ENCODE measurements at regions not wholly inside any gene's neighbourhood (a gene's known extent, or its start where the extent isn't known, plus 50 kb on each side); places are given as distances from the start of the nearest gene placed in this dataset.

- Histone ChIP-seq H3K27me3 (no peaks in the 10 kb centered on the region), H3K36me3 (no peaks in the 10 kb centered on the region), H3K27ac (no peak overlapping the region), H3K4me1 (no peaks in the 10 kb centered on the region), H3K9me3 (no peaks in the 10 kb centered on the region), H3K4me3 (no peak overlapping the region)
- intact Hi-C loops (cut with DNase I; ENCODE audit: low total_unique reads): no loop called here
- TF ChIP-seq POLR2A (IDR thresholded peaks at IDR 0.05) (no peak), CTCF (IDR thresholded peaks at IDR 0.05) (no peak)
- no peak for DNase-seq
Measured at GRCh38 chr15:36108541-36108940, 470.9 kb upstream of the CDIN1 start.

GRCh38 chr15:36109943-36110658 lies 469.3 kb upstream of the CDIN1 start:
- H3K27me3 ChIP-seq: no peaks in the 10 kb centered on the region
- no peaks in the 10 kb centered on the region for H3K36me3 ChIP-seq
- DNase-seq: peak in 1 of 2 donors; percentile 20
- H3K4me3 ChIP-seq: no peak overlapping the region
- intact Hi-C loops (cut with DNase I; ENCODE audit: low total_unique reads): no loop called here
- H3K4me1 ChIP-seq: no peaks in the 10 kb centered on the region
- no peak overlapping the region for H3K27ac ChIP-seq
- TF ChIP-seq POLR2A (IDR thresholded peaks at IDR 0.05) (no peak), CTCF (IDR thresholded peaks at IDR 0.05) (no peak)
- no peaks in the 10 kb centered on the region for H3K9me3 ChIP-seq

GRCh38 chr15:36110659-36110993 lies 468.8 kb upstream of the CDIN1 start:
- intact Hi-C loops (cut with DNase I; ENCODE audit: low total_unique reads): no loop called here
- Histone ChIP-seq H3K4me3 (no peak overlapping the region), H3K36me3 (no peaks in the 10 kb centered on the region), H3K4me1 (no peaks in the 10 kb centered on the region), H3K9me3 (no peaks in the 10 kb centered on the region), H3K27ac (no peak overlapping the region), H3K27me3 (no peaks in the 10 kb centered on the region)
- DNase-seq: no peak
- TF ChIP-seq POLR2A (IDR thresholded peaks at IDR 0.05) (no peak), CTCF (IDR thresholded peaks at IDR 0.05) (no peak)

- no peak overlapping the region for H3K27ac ChIP-seq
- no peaks in the 10 kb centered on the region for H3K9me3 ChIP-seq
- H3K36me3 ChIP-seq: no peaks in the 10 kb centered on the region
- H3K4me3 ChIP-seq: no peak overlapping the region
- DNase-seq: no peak
- no peaks in the 10 kb centered on the region for H3K4me1 ChIP-seq
- intact Hi-C loops (cut with DNase I; ENCODE audit: low total_unique reads): no loop called here
- no peaks in the 10 kb centered on the region for H3K27me3 ChIP-seq
- TF ChIP-seq CTCF (IDR thresholded peaks at IDR 0.05) (no peak), POLR2A (IDR thresholded peaks at IDR 0.05) (no peak)
Measured at GRCh38 chr15:36117296-36117787, 462.1 kb upstream of the CDIN1 start.

- no peak for DNase-seq
- no peaks in the 10 kb centered on the region for H3K27me3 ChIP-seq
- TF ChIP-seq POLR2A (IDR thresholded peaks at IDR 0.05) (no peak), CTCF (IDR thresholded peaks at IDR 0.05) (no peak)
- no peak overlapping the region for H3K4me3 ChIP-seq
- H3K4me1 ChIP-seq: no peaks in the 10 kb centered on the region
- H3K36me3 ChIP-seq: no peaks in the 10 kb centered on the region
- no peak overlapping the region for H3K27ac ChIP-seq
- H3K9me3 ChIP-seq: no peaks in the 10 kb centered on the region
- intact Hi-C loops (cut with DNase I; ENCODE audit: low total_unique reads): no loop called here
Measured at GRCh38 chr15:36126194-36126593, 453.2 kb upstream of the CDIN1 start.
